Keratinocyte (primary cell): ENCODE measurements at regions not wholly inside any gene's neighbourhood (a gene's known extent, or its start where the extent isn't known, plus 50 kb on each side); places are given as distances from the start of the nearest gene placed in this dataset.
"Not testable (repeated sequence)": the region's sequence is repeated elsewhere in the genome, so short reads cannot be mapped to it uniquely, and the experiment has no call there.

Experiments used
- DNase-seq: peaks from one replicate; pipeline ENCODE4 v3.0.0-alpha.2; 2011; ENCODE audit warnings: low read depth, missing footprints, low spot score
- FAIRE-seq: peaks from 2 replicates; lab custom pipeline; 2011; peaks lifted over from hg19 to GRCh38; lab: Jason Lieb, UNC
- H2AFZ ChIP-seq: 2 replicates; pipeline ENCODE4 v1.6.0; 2012; ENCODE audit warnings: low read length, control low read depth, inconsistent platforms; ENCODE audit not compliant: control insufficient read depth
- H3K27ac ChIP-seq: 2 replicates; pipeline ENCODE4 v1.5.1; 2011; ENCODE audit warnings: low read length; ENCODE audit not compliant: control insufficient read depth, insufficient read depth
- H3K27me3 ChIP-seq: 3 replicates; pipeline ENCODE4 v1.6.0; 2011; ENCODE audit warnings: low read length; ENCODE audit not compliant: control insufficient read depth, insufficient read depth; ENCODE audit errors: extremely low read depth
- H3K36me3 ChIP-seq, 2 experiments: 2 replicates in 1 of 2; 3 replicates in 1 of 2; pipeline ENCODE4 v1.5.1; 2011; ENCODE audit warnings: low read length in 2 of 2, mild to moderate bottlenecking in 1 of 2; ENCODE audit not compliant: control insufficient read depth in 2 of 2, insufficient read depth in 2 of 2; ENCODE audit errors: extremely low read depth in 1 of 2
- H3K4me1 ChIP-seq: 3 replicates; pipeline ENCODE4 v1.5.1; 2011; ENCODE audit warnings: low read length; ENCODE audit not compliant: control insufficient read depth, insufficient read depth; ENCODE audit errors: extremely low read depth
- H3K4me2 ChIP-seq: 3 replicates; pipeline ENCODE4 v1.6.0; 2011; ENCODE audit warnings: low read depth, low read length; ENCODE audit not compliant: control insufficient read depth, insufficient read depth; ENCODE audit errors: extremely low read depth
- H3K4me3 ChIP-seq, 3 experiments: fragments of 200-600 bp in 1 of 3; sonication (generic) in 1 of 3; 2 replicates in 2 of 3; 3 replicates in 1 of 3; pipeline ENCODE4 v1.5.1; 2011 to 2016; ENCODE audit warnings: low read length in 3 of 3, mild to moderate bottlenecking in 3 of 3, control low read depth in 2 of 3, inconsistent platforms in 1 of 3, low read depth in 1 of 3, mixed read lengths in 1 of 3, mixed run types in 1 of 3, moderate library complexity in 1 of 3; ENCODE audit not compliant: control insufficient read depth in 2 of 3, insufficient read depth in 2 of 3; ENCODE audit errors: extremely low read depth in 1 of 3
- H3K79me2 ChIP-seq: 2 replicates; pipeline ENCODE4 v1.6.0; 2012; ENCODE audit warnings: low read length; ENCODE audit not compliant: control insufficient read depth, insufficient read depth
- H3K9ac ChIP-seq: 3 replicates; pipeline ENCODE4 v1.6.0; 2011; ENCODE audit warnings: low read length; ENCODE audit not compliant: control insufficient read depth, insufficient read depth; ENCODE audit errors: extremely low read depth
- H3K9me1 ChIP-seq: 3 replicates; pipeline ENCODE4 v1.6.0; 2011; ENCODE audit warnings: low read length; ENCODE audit not compliant: control insufficient read depth, insufficient read depth; ENCODE audit errors: extremely low read depth
- H3K9me3 ChIP-seq: 2 replicates; pipeline ENCODE4 v1.5.1; 2012; ENCODE audit warnings: low read depth, low read length; ENCODE audit not compliant: control insufficient read depth
- H4K20me1 ChIP-seq: 3 replicates; pipeline ENCODE4 v1.6.0; 2011; ENCODE audit warnings: low read length; ENCODE audit not compliant: control insufficient read depth, insufficient read depth; ENCODE audit errors: extremely low read depth
- CTCF ChIP-seq, 3 experiments: IDR thresholded peaks in 1 of 3; conservative IDR thresholded peaks in 1 of 3; optimal IDR thresholded peaks in 1 of 3; 2 replicates in 2 of 3; 3 replicates in 1 of 3; pipeline versions ENCODE3 to v1.5.1; 2011; ENCODE audit warnings: low read length in 3 of 3, mild to moderate bottlenecking in 3 of 3, moderate library complexity in 2 of 3, control low read depth in 1 of 3, inconsistent platforms in 1 of 3; ENCODE audit not compliant: insufficient read depth in 2 of 3; ENCODE audit errors: extremely low read depth in 1 of 3
- EZH2 ChIP-seq: IDR thresholded peaks from one replicate; pipeline ENCODE4 v1.6.1; 2012; ENCODE audit warnings: inconsistent platforms, mild to moderate bottlenecking, low read length, moderate library complexity
- dilution Hi-C: fragments of 300-500 bp; cut with MboI; formaldehyde crosslinking; loops from one replicate; pipeline ENCODE4 v1.7.0; 2020; ENCODE audit warnings: low sequenced_read_pairs; ENCODE audit not compliant: extremely low pct_ligation_motif_present

- Histone ChIP-seq H4K20me1 (no peaks in the 10 kb centered on the region), H3K79me2 (no peaks in the 10 kb centered on the region), H3K9ac (no peak overlapping the region), H3K27ac (no peak overlapping the region), H3K27me3 (no peaks in the 10 kb centered on the region), H3K9me1 (no peaks in the 10 kb centered on the region), H3K4me2 (no peak overlapping the region), H2AFZ (no peak overlapping the region), H3K4me1 (no peaks in the 10 kb centered on the region), H3K9me3 (no peaks in the 10 kb centered on the region), H3K4me3 (no peak overlapping the region), H3K36me3 (no peaks in the 10 kb centered on the region)
- FAIRE-seq (no peak), DNase-seq (no peak)
- no peak for TF ChIP-seq CTCF (optimal IDR thresholded peaks at IDR 0.05 in 1 of 3, IDR thresholded peaks at IDR 0.05 in 1 of 3, conservative IDR thresholded peaks at IDR 0.05 in 1 of 3; ENCODE audit: extremely low read depth in 1 of 3, insufficient read depth in 2 of 3, low read length in 3 of 3)
- TF ChIP-seq EZH2: no peak
- dilution Hi-C loops: no loop called here
Measured at GRCh38 chr7:37552030-37552429, 103.4 kb upstream of the ELMO1 start.

- H3K9me1 ChIP-seq, H3K79me2 ChIP-seq, H3K27me3 ChIP-seq, H3K4me1 ChIP-seq, H3K9ac ChIP-seq, H3K4me3 ChIP-seq, H3K27ac ChIP-seq, H2AFZ ChIP-seq, dilution Hi-C loops, DNase-seq, H3K36me3 ChIP-seq, H3K4me2 ChIP-seq, H4K20me1 ChIP-seq, H3K9me3 ChIP-seq, FAIRE-seq: not testable (repeated sequence)
Measured at GRCh38 chr7:37552439-37552838, 103.8 kb upstream of the ELMO1 start.

- no peak overlapping the region for H3K9ac ChIP-seq
- no peak overlapping the region for H3K27ac ChIP-seq
- no peaks in the 10 kb centered on the region for H3K27me3 ChIP-seq
- no peak overlapping the region for H3K4me2 ChIP-seq
- H4K20me1 ChIP-seq: no peaks in the 10 kb centered on the region
- no peaks in the 10 kb centered on the region for H3K79me2 ChIP-seq
- H3K9me3 ChIP-seq: no peaks in the 10 kb centered on the region
- TF ChIP-seq CTCF (optimal IDR thresholded peaks at IDR 0.05 in 1 of 3, IDR thresholded peaks at IDR 0.05 in 1 of 3, conservative IDR thresholded peaks at IDR 0.05 in 1 of 3; ENCODE audit: extremely low read depth in 1 of 3, insufficient read depth in 2 of 3, low read length in 3 of 3): no peak
- H3K9me1 ChIP-seq: no peaks in the 10 kb centered on the region
- dilution Hi-C loops: no loop called here
- no peak for FAIRE-seq
- H2AFZ ChIP-seq: no peak overlapping the region
- no peaks in the 10 kb centered on the region for H3K36me3 ChIP-seq
- H3K4me1 ChIP-seq: no peaks in the 10 kb centered on the region
- no peak overlapping the region for H3K4me3 ChIP-seq
- no peak for DNase-seq
Measured at GRCh38 chr7:37555528-37555927, 106.9 kb upstream of the ELMO1 start.
